ENCODE measurements at regions not wholly inside any gene's neighbourhood (a gene's known extent, or its start where the extent isn't known, plus 50 kb on each side); places are given as distances from the start of the nearest gene placed in this dataset.

DNA sequence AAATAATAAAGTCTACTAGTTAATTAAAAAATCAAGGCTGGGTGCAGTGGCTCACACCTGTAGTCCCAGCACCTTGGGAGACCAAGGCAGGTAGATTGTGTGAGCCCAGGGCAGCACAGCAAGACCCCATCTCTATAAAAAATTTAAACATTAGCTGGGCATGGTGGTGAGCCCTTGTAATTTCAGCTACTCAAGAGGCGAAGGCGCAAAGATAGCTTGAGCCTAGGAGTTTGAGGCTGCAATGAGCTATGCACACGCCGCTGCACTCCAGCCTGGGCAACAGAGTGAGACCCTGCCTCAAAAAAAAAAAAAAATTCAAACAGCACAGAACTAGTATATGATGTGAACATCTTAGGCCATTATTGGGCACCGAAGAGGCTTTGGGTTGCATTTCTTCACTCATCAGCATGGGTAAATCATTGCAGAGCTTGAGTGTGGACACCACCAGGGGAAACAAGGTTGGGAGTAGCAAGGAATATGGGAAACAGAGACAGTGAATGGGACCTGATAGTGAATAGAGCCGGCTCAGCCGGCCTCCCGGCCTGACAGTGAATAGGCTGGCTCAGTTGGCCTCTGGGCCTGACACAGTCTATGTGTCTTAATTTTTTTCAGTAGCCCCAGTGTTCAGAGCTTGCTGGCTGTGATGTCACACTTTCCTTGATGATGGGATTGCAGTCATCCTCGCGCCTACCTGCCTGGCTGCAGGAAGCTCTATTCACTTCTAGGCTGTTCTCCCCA lies 89.1 kb upstream of the ERRFI1 start:
- H3K27ac ChIP-seq (replicated peaks): no peak overlapping the region
- H3K27me3 ChIP-seq (ENCODE audit: insufficient read depth, poor library complexity, severe bottlenecking): peaks cover under 1% of the 10 kb centered on the region
- no peak for DNase-seq (ENCODE audit: low read depth in 1 of 2, low spot score in 1 of 2)
- H3K4me3 ChIP-seq (replicated peaks; ENCODE audit: insufficient read depth, low read length): no peak overlapping the region
- no peak for TF ChIP-seq POLR2AphosphoS5 (IDR thresholded peaks at IDR 0.05; ENCODE audit: low read depth)
- TF ChIP-seq, protein P1, sequence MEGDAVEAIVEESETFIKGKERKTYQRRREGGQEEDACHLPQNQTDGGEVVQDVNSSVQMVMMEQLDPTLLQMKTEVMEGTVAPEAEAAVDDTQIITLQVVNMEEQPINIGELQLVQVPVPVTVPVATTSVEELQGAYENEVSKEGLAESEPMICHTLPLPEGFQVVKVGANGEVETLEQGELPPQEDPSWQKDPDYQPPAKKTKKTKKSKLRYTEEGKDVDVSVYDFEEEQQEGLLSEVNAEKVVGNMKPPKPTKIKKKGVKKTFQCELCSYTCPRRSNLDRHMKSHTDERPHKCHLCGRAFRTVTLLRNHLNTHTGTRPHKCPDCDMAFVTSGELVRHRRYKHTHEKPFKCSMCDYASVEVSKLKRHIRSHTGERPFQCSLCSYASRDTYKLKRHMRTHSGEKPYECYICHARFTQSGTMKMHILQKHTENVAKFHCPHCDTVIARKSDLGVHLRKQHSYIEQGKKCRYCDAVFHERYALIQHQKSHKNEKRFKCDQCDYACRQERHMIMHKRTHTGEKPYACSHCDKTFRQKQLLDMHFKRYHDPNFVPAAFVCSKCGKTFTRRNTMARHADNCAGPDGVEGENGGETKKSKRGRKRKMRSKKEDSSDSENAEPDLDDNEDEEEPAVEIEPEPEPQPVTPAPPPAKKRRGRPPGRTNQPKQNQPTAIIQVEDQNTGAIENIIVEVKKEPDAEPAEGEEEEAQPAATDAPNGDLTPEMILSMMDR (IDR thresholded peaks at IDR 0.05; ENCODE audit: insufficient read depth, low read length): no peak
- TF ChIP-seq GABPA (IDR thresholded peaks at IDR 0.05; ENCODE audit: low read depth): no peak
- TF ChIP-seq SPI1 (IDR thresholded peaks at IDR 0.05; ENCODE audit: borderline replicate concordance, low read depth): no peak
- TF ChIP-seq, protein P2, sequence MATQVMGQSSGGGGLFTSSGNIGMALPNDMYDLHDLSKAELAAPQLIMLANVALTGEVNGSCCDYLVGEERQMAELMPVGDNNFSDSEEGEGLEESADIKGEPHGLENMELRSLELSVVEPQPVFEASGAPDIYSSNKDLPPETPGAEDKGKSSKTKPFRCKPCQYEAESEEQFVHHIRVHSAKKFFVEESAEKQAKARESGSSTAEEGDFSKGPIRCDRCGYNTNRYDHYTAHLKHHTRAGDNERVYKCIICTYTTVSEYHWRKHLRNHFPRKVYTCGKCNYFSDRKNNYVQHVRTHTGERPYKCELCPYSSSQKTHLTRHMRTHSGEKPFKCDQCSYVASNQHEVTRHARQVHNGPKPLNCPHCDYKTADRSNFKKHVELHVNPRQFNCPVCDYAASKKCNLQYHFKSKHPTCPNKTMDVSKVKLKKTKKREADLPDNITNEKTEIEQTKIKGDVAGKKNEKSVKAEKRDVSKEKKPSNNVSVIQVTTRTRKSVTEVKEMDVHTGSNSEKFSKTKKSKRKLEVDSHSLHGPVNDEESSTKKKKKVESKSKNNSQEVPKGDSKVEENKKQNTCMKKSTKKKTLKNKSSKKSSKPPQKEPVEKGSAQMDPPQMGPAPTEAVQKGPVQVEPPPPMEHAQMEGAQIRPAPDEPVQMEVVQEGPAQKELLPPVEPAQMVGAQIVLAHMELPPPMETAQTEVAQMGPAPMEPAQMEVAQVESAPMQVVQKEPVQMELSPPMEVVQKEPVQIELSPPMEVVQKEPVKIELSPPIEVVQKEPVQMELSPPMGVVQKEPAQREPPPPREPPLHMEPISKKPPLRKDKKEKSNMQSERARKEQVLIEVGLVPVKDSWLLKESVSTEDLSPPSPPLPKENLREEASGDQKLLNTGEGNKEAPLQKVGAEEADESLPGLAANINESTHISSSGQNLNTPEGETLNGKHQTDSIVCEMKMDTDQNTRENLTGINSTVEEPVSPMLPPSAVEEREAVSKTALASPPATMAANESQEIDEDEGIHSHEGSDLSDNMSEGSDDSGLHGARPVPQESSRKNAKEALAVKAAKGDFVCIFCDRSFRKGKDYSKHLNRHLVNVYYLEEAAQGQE (IDR thresholded peaks at IDR 0.05; ENCODE audit: insufficient replicate concordance, low read depth): no peak

DNA sequence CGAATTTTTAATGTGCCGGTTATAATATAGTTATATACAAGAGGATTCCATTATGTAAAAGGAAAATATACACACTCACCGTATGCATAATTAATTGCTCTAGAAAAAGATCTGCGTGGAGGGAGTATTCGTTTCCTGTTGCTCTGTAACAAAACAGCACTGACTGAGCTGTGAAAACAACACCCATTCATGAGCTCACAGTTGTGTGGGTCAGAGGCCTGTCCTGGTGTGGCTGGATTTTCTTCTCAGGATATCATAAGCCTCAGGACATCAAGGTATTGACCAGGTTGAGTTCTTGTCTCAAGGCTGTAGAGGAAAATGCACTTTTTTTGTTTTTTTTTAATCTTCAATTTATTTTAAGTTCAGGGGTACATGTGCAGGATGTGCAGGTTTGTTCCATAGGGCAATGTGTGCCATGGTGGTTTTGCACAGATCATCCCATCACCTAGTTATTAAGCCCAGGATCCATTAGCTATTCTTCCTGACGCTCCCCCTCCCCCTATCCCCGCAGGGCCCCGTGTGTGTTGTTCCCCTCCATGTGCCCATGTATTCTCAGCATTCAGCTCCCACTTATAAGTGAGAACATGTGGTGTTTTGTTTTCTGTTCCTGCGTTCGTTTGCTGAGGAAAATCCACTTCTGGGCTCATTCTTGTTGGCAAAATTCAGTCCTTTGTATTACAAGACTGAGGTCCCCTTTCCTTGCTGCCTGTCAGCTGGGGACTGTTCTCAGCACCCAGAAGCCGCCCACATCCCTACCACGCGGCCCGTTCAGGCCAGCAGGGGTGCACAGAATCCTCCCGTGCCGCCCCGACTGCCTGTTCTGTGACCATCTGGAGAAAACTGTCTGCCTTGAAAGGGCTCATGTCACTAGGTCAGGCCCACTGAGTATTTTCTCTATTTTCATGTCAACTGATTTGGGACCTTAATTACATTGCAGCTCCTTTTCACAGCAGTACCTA lies 87.4 kb upstream of the ERRFI1 start:
- no peak overlapping the region for H3K27ac ChIP-seq (replicated peaks)
- DNase-seq (ENCODE audit: low read depth in 1 of 2, low spot score in 1 of 2): no peak
- H3K27me3 ChIP-seq (ENCODE audit: insufficient read depth, poor library complexity, severe bottlenecking): no peaks in the 10 kb centered on the region
- H3K4me3 ChIP-seq (replicated peaks; ENCODE audit: insufficient read depth, low read length): no peak overlapping the region
- TF ChIP-seq SPI1 (IDR thresholded peaks at IDR 0.05; ENCODE audit: borderline replicate concordance, low read depth) (no peak), GABPA (IDR thresholded peaks at IDR 0.05; ENCODE audit: low read depth) (no peak), POLR2AphosphoS5 (IDR thresholded peaks at IDR 0.05; ENCODE audit: low read depth) (no peak)
- TF ChIP-seq, protein P1 (IDR thresholded peaks at IDR 0.05; ENCODE audit: insufficient read depth, low read length): no peak
- TF ChIP-seq, protein P2 (IDR thresholded peaks at IDR 0.05; ENCODE audit: insufficient replicate concordance, low read depth): no peak

DNA sequence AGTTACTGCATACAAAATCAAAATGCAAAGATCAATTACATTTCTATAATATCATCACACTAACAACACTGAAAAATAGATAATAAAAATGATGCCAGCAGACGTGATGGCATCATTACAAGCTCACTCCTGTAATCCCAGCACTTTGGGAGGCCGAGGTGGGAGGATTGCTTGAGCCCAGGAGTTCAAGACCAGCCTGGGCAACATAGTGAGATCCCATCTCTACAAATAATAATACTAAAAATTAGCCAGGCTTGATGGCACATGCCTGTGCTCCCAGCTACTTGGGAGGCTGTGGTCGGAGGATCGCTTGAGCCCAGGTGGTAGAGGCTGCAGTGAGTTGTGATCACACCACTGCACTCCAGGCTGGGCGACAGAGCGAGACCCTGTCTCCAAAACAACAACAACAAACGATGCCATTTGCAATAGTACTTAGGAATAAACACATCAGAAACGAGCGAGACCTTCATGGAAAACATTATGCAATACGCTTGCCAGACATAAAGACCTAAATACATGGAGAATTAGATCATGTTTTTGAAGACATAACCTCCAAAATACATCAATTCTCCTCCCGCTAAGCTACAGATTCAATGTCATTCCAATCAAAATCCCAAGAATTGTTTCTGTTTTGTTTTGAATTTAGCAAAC lies 86.6 kb upstream of the ERRFI1 start:
- DNase-seq (ENCODE audit: low read depth in 1 of 2, low spot score in 1 of 2): no peak
- TF ChIP-seq SPI1 (IDR thresholded peaks at IDR 0.05; ENCODE audit: borderline replicate concordance, low read depth): no peak
- TF ChIP-seq POLR2AphosphoS5 (IDR thresholded peaks at IDR 0.05; ENCODE audit: low read depth): no peak
- TF ChIP-seq GABPA (IDR thresholded peaks at IDR 0.05; ENCODE audit: low read depth): no peak
- TF ChIP-seq, protein P1 (IDR thresholded peaks at IDR 0.05; ENCODE audit: insufficient read depth, low read length): no peak
- TF ChIP-seq, protein P2 (IDR thresholded peaks at IDR 0.05; ENCODE audit: insufficient replicate concordance, low read depth): no peak
- Histone ChIP-seq H3K4me3 (replicated peaks; ENCODE audit: insufficient read depth, low read length) (no peak overlapping the region), H3K27me3 (ENCODE audit: insufficient read depth, poor library complexity, severe bottlenecking) (no peaks in the 10 kb centered on the region), H3K27ac (replicated peaks) (no peak overlapping the region)
